RPMI8226 (cell line): ENCODE measurements at regions not wholly inside any gene's neighbourhood (a gene's known extent, or its start where the extent isn't known, plus 50 kb on each side); places are given as distances from the start of the nearest gene placed in this dataset.

Source experiments
- DNase-seq: peaks from one replicate; pipeline ENCODE4 v3.0.0-alpha.2; 2015

- no peak for DNase-seq
Measured at GRCh38 chr2:83747141-83747540, 711.9 kb downstream of the SUCLG1 start.

- no peak for DNase-seq
Measured at GRCh38 chr2:83744855-83745254, 714.2 kb downstream of the SUCLG1 start.

- DNase-seq = no peak
Measured at GRCh38 chr2:83742117-83742782, 716.8 kb downstream of the SUCLG1 start.

GRCh38 chr2:83730223-83730622, 728.9 kb downstream of the SUCLG1 start:
- DNase-seq = no peak

GRCh38 chr2:83725735-83726134, 733.3 kb downstream of the SUCLG1 start:
- DNase-seq = no peak

- DNase-seq = no peak
Measured at GRCh38 chr2:83705146-83705545, 753.9 kb downstream of the SUCLG1 start.

GRCh38 chr2:83703598-83703997, 755.5 kb downstream of the SUCLG1 start:
- DNase-seq = no peak

GRCh38 chr2:83696838-83697237, 762.2 kb downstream of the SUCLG1 start:
- no peak for DNase-seq

GRCh38 chr2:83695530-83695929, 763.5 kb downstream of the SUCLG1 start:
- no peak for DNase-seq

GRCh38 chr2:83695037-83695436, 764.0 kb downstream of the SUCLG1 start:
- DNase-seq = no peak

- no peak for DNase-seq
Measured at GRCh38 chr2:83689402-83689801, 769.7 kb downstream of the SUCLG1 start.

GRCh38 chr2:83686863-83687262, 772.2 kb downstream of the SUCLG1 start:
- DNase-seq = no peak

GRCh38 chr2:83674050-83674449, 785.0 kb downstream of the SUCLG1 start:
- DNase-seq = no peak

- DNase-seq = no peak
Measured at GRCh38 chr2:83665894-83666293, 793.2 kb downstream of the SUCLG1 start.

- no peak for DNase-seq
Measured at GRCh38 chr2:83665154-83665553, 793.9 kb downstream of the SUCLG1 start.

- DNase-seq = no peak
Measured at GRCh38 chr2:83661711-83662110, 797.4 kb downstream of the SUCLG1 start.

- DNase-seq = no peak
Measured at GRCh38 chr2:83654091-83654611, 804.9 kb downstream of the SUCLG1 start.

GRCh38 chr2:83650898-83651297, 808.2 kb downstream of the SUCLG1 start:
- DNase-seq = no peak

GRCh38 chr2:83650161-83650560, 808.9 kb downstream of the SUCLG1 start:
- DNase-seq = no peak

GRCh38 chr2:83640506-83640905, 818.6 kb downstream of the SUCLG1 start:
- no peak for DNase-seq

- DNase-seq = no peak
Measured at GRCh38 chr2:83633423-83633822, 825.7 kb downstream of the SUCLG1 start.

GRCh38 chr2:83630351-83630750, 828.7 kb downstream of the SUCLG1 start:
- no peak for DNase-seq

- DNase-seq = no peak
Measured at GRCh38 chr2:83615511-83615910, 843.6 kb downstream of the SUCLG1 start.

GRCh38 chr2:83613178-83613577, 845.9 kb downstream of the SUCLG1 start:
- DNase-seq = no peak

GRCh38 chr2:83602753-83603152, 856.3 kb downstream of the SUCLG1 start:
- DNase-seq = no peak
